B cell (primary cell): ENCODE measurements at regions not wholly inside any gene's neighbourhood (a gene's known extent, or its start where the extent isn't known, plus 50 kb on each side); places are given as distances from the start of the nearest gene placed in this dataset.

Source experiments
- ATAC-seq: fragments of 200-7000 bp; cut with Tn5 transposase; one replicate; pipeline ENCODE4 v1.10.0; 2021; ENCODE audit warnings: low read depth, mild to moderate bottlenecking, moderate number of reproducible peaks, moderate library complexity
- CTCF ChIA-PET: fragments of 350-600 bp; sonication (Branson Sonifier 250); formaldehyde crosslinking; loops from one replicate; lab custom pipeline; 2021; ENCODE audit warnings: antibody characterized with exemption, inconsistent platforms; lab: Charles Lee
- POLR2A ChIA-PET: fragments of 350-600 bp; sonication (Branson Sonifier 250); formaldehyde crosslinking; loops from one replicate; lab custom pipeline; 2021; ENCODE audit warnings: antibody characterized with exemption; lab: Charles Lee
- DNase-seq: peaks from one replicate; pipeline ENCODE4 v3.0.0; 2013
- H2AFZ ChIP-seq: 2 replicates; pipeline ENCODE4 v1.6.1; 2012; ENCODE audit warnings: mild to moderate bottlenecking, low read depth, low read length; ENCODE audit not compliant: insufficient read depth, poor library complexity, severe bottlenecking
- H3K27ac ChIP-seq, 2 donors: 1 replicate in 1 of 2; 2 replicates in 1 of 2; pipeline ENCODE4 v1.5.1; 2012 to 2013; ENCODE audit warnings: low read length in 2 of 2, mild to moderate bottlenecking in 2 of 2, moderate library complexity in 1 of 2
- H3K27me3 ChIP-seq, 4 experiments: fragments of 200-600 bp in 1 of 4; sonication (generic) in 1 of 4; replicated peaks in 1 of 4; 1 replicate in 2 of 4; 2 replicates in 2 of 4; pipeline versions ENCODE4 v1.6.1 to v1.7.0; 2013 to 2016; ENCODE audit warnings: low read length in 3 of 4, mild to moderate bottlenecking in 2 of 4, mixed read lengths in 1 of 4, moderate library complexity in 1 of 4; ENCODE audit not compliant: insufficient read depth in 4 of 4, control insufficient read depth in 3 of 4; ENCODE audit errors: control extremely low read depth in 1 of 4
- H3K36me3 ChIP-seq, 2 experiments: replicated peaks in 1 of 2; 1 replicate in 1 of 2; 2 replicates in 1 of 2; pipeline versions ENCODE4 v1.6.1 to v1.7.1; 2013; ENCODE audit warnings: low read length in 1 of 2; ENCODE audit not compliant: insufficient read depth in 2 of 2, control insufficient read depth in 1 of 2; ENCODE audit errors: control extremely low read depth in 1 of 2, extremely low read depth in 1 of 2
- H3K4me1 ChIP-seq, 2 donors: fragments of 200-600 bp in 1 of 2; sonication (generic) in 1 of 2; 1 replicate in 1 of 2; 2 replicates in 1 of 2; pipeline versions ENCODE4 v1.5.1 to v1.6.1; 2013 to 2017; ENCODE audit warnings: low read length in 2 of 2; ENCODE audit not compliant: control insufficient read depth in 2 of 2, insufficient read depth in 2 of 2
- H3K4me2 ChIP-seq: replicated peaks from 2 replicates; pipeline ENCODE3; 2012; ENCODE audit warnings: mild to moderate bottlenecking, low read depth, low read length; ENCODE audit not compliant: poor library complexity, severe bottlenecking
- H3K4me3 ChIP-seq, 5 experiments: fragments of 200-600 bp in 1 of 5; sonication (generic) in 1 of 5; 1 replicate in 3 of 5; 2 replicates in 2 of 5; pipeline versions ENCODE4 v1.5.1 to v1.7.0; 2011 to 2016; ENCODE audit warnings: low read length in 4 of 5, mild to moderate bottlenecking in 4 of 5, low read depth in 2 of 5, control low read depth in 1 of 5, moderate library complexity in 1 of 5; ENCODE audit not compliant: insufficient read depth in 1 of 5; ENCODE audit errors: control extremely low read depth in 1 of 5, extremely low read depth in 1 of 5
- H3K79me2 ChIP-seq: fragments of 200-600 bp; sonication (generic); one replicate; pipeline ENCODE4 v1.6.0; 2016; ENCODE audit warnings: low read length; ENCODE audit not compliant: control insufficient read depth, insufficient read depth
- H3K9ac ChIP-seq: fragments of 200-600 bp; sonication (generic); 2 replicates; pipeline ENCODE4 v1.6.1; 2017; ENCODE audit warnings: mild to moderate bottlenecking, low read length, moderate library complexity
- H3K9me3 ChIP-seq, 3 donors: one replicate each; pipeline versions ENCODE4 v1.6.1 to v1.7.1; 2013; ENCODE audit warnings: low read length in 2 of 3; ENCODE audit not compliant: control insufficient read depth in 2 of 3, insufficient read depth in 1 of 3; ENCODE audit errors: control extremely low read depth in 1 of 3
- H4K20me1 ChIP-seq: 2 replicates; pipeline ENCODE4 v1.6.0; 2012; ENCODE audit warnings: mild to moderate bottlenecking, low read length; ENCODE audit not compliant: insufficient read depth, control insufficient read depth, poor library complexity, severe bottlenecking
- H3K27ac Mint-ChIP-seq: one replicate; pipeline ENCODE4 v1.8.0; 2021; ENCODE audit warnings: mixed read lengths
- H3K27me3 Mint-ChIP-seq: one replicate; pipeline ENCODE4 v1.8.0; 2021; ENCODE audit warnings: mixed read lengths
- H3K4me1 Mint-ChIP-seq: one replicate; pipeline ENCODE4 v1.8.0; 2021; ENCODE audit warnings: mixed read lengths
- H3K4me3 Mint-ChIP-seq: one replicate; pipeline ENCODE4 v1.8.0; 2021; ENCODE audit warnings: mixed read lengths
- H3K9me3 Mint-ChIP-seq: one replicate; pipeline ENCODE4 v1.8.0; 2022; ENCODE audit warnings: mixed read lengths; ENCODE audit not compliant: insufficient read depth
- CTCF ChIP-seq: fragments of 200-600 bp; IDR thresholded peaks from one replicate; pipeline ENCODE4 v1.8.0; 2022; ENCODE audit warnings: antibody characterized with exemption, mild to moderate bottlenecking
- EZH2 ChIP-seq: IDR thresholded peaks from 2 replicates; pipeline ENCODE4 v1.6.1; 2012; ENCODE audit warnings: borderline replicate concordance, low read depth, mild to moderate bottlenecking, moderate library complexity, low read length; ENCODE audit not compliant: insufficient read depth, poor library complexity, severe bottlenecking
- WGBS: methylation state at CpG from one replicate; pipeline ENCODE4 v1.1.5; 2013; ENCODE audit warnings: missing lambda C conversion rate; ENCODE audit not compliant: insufficient coverage; 5-methylcytosine and 5-hydroxymethylcytosine counted together
- intact Hi-C: fragments of 100-400 bp; cut with micrococcal nuclease; formaldehyde crosslinking; loops from one replicate; pipeline ENCODE4 v1.10.0; 2022

- no peak overlapping the region for H2AFZ ChIP-seq
- H3K4me3 ChIP-seq, result no peak overlapping the region
- ChIA-PET POLR2A (no interaction called here), CTCF (no interaction called here)
- H3K4me2 ChIP-seq, result no peak overlapping the region
- intact Hi-C loops, result no loop called here
- ATAC-seq (no peak), DNase-seq (no peak)
- Mint-ChIP-seq H3K9me3 (no peaks in the 10 kb centered on the region), H3K4me3 (no peak overlapping the region), H3K27ac (no peak overlapping the region), H3K27me3 (no peaks in the 10 kb centered on the region), H3K4me1 (no peaks in the 10 kb centered on the region)
- H3K9ac ChIP-seq, result no peak overlapping the region
- TF ChIP-seq CTCF, result no peak
- TF ChIP-seq EZH2, result no peak
- 73% methylated on average over 5 of the region's 9 CpGs for WGBS
- H3K4me1 ChIP-seq, result no peaks in the 10 kb centered on the region
- no peaks in the 10 kb centered on the region for H3K36me3 ChIP-seq
- H3K27ac ChIP-seq, result no peak overlapping the region
- no peaks in the 10 kb centered on the region for H4K20me1 ChIP-seq
- no peaks in the 10 kb centered on the region for H3K79me2 ChIP-seq
- no peaks in the 10 kb centered on the region for H3K27me3 ChIP-seq
- peaks cover 0 to 19% (median 0%) of the 10 kb centered on the region in 3 donors for H3K9me3 ChIP-seq
Measured at GRCh38 chr5:2293906-2294305, 411.2 kb upstream of the IRX4 start.

- Histone ChIP-seq H3K4me3 (no peak overlapping the region), H2AFZ (no peak overlapping the region), H3K27me3 (no peaks in the 10 kb centered on the region), H3K9ac (no peak overlapping the region), H3K9me3 (peaks cover 0 to 31% (median 0%) of the 10 kb centered on the region in 3 donors), H3K27ac (no peak overlapping the region), H3K36me3 (no peaks in the 10 kb centered on the region), H3K79me2 (no peaks in the 10 kb centered on the region), H3K4me2 (no peak overlapping the region), H4K20me1 (no peaks in the 10 kb centered on the region), H3K4me1 (no peaks in the 10 kb centered on the region)
- no peak for TF ChIP-seq CTCF
- no peak for TF ChIP-seq EZH2
- ChIA-PET CTCF (no interaction called here), POLR2A (no interaction called here)
- no peaks in the 10 kb centered on the region for H3K9me3 Mint-ChIP-seq
- H3K4me1 Mint-ChIP-seq, result no peaks in the 10 kb centered on the region
- no peak for DNase-seq
- WGBS, result 96% methylated on average over 11 of the region's 19 CpGs
- H3K27me3 Mint-ChIP-seq, result no peaks in the 10 kb centered on the region
- no peak overlapping the region for H3K4me3 Mint-ChIP-seq
- intact Hi-C loops, result no loop called here
- ATAC-seq, result no peak
- no peak overlapping the region for H3K27ac Mint-ChIP-seq
Measured at GRCh38 chr5:2291146-2291840, 408.6 kb upstream of the IRX4 start.
